Psoas muscle (tissue), 7 donors: ENCODE measurements at regions not wholly inside any gene's neighbourhood (a gene's known extent, or its start where the extent isn't known, plus 50 kb on each side); places are given as distances from the start of the nearest gene placed in this dataset.

ENCODE experiments used
- ATAC-seq, 4 donors: fragments of 200-7000 bp; cut with Tn5 transposase; one replicate each; pipeline ENCODE4 v1.9.1; 2020; ENCODE audit warnings: moderate library complexity in 3 of 4, mild to moderate bottlenecking in 2 of 4
- DNase-seq, 2 donors: peaks; one replicate each; pipeline ENCODE4 v3.0.0-alpha.2; 2020
- H3K27ac ChIP-seq: fragments of 200-600 bp; one replicate; pipeline ENCODE4 v1.8.0; 2022
- H3K27me3 ChIP-seq, 3 donors: fragments of 200-600 bp in 1 of 3; one replicate each; pipeline versions ENCODE4 v1.6.1 to v1.8.0; 2013 to 2022; ENCODE audit warnings: low read length in 2 of 3, mild to moderate bottlenecking in 2 of 3, moderate library complexity in 1 of 3; ENCODE audit not compliant: insufficient read depth in 3 of 3
- H3K36me3 ChIP-seq, 2 donors: fragments of 200-600 bp in 1 of 2; one replicate each; pipeline versions ENCODE4 v1.6.1 to v1.8.0; 2013 to 2022; ENCODE audit warnings: low read depth in 1 of 2, mild to moderate bottlenecking in 1 of 2, moderate library complexity in 1 of 2; ENCODE audit not compliant: insufficient read depth in 1 of 2
- H3K4me1 ChIP-seq: fragments of 200-600 bp; one replicate; pipeline ENCODE4 v1.8.0; 2022
- H3K4me3 ChIP-seq: fragments of 200-600 bp; one replicate; pipeline ENCODE4 v1.8.0; 2022; ENCODE audit warnings: mild to moderate bottlenecking
- H3K9me3 ChIP-seq: fragments of 200-600 bp; one replicate; pipeline ENCODE4 v1.8.0; 2022
- WGBS, 3 donors: extraction: QIAGEN DNeasy Blood & Tissue Kit; methylation state at CpG; one replicate each; pipeline versions ENCODE4 v1.1.6 to v1.1.7; 2013; 5-methylcytosine and 5-hydroxymethylcytosine counted together
- intact Hi-C, 2 donors: fragments of 100-400 bp; cut with DNase I; formaldehyde crosslinking; loops; one replicate each; pipeline versions ENCODE4 v1.11.0 to v1.14.2; 2022
- TF ChIP-seq, protein P1 (sequence below): fragments of 200-600 bp; IDR thresholded peaks from one replicate; pipeline ENCODE4 v1.8.0; 2022; ENCODE audit warnings: antibody characterized with exemption
- donor health status: healthy with polysubstance abuse.
- donor health status: DM: no; HTN: no; CAD: no; lungs with moderate emphysema.
- donor health status: Bipolar disorder and iron deficiency.
- donor health status: healthy.
- donor health status: DM: yes; HTN: yes; CAD: no.
- donor health status: DM: no; HTN: no; CAD: no.
- donor health status: DM: yes; HTN: yes; CAD: no.

DNA sequence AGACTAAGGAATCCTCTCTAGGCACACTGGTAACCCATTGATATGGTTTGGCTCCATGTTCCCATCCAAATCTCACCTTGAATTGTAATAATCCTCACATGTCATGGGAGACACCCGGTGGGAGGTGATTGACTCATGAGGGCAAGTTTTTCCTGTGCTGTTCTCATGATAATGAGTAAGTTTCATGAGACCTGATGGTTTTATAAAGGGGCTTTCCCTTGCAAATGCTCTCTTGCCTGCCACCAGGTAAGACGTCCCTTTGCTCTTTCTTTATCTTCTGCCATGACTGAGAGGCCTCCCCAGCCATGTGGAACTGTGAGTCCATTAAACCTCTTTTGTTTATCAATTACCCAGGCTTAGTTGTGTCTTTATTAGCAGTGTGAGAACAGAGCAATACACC is 81.4 kb upstream of the GPC6 start:
- no peak for ATAC-seq
- H3K27me3 ChIP-seq = no peaks in the 10 kb centered on the region
- intact Hi-C loops = no loop called here
- H3K9me3 ChIP-seq = no peaks in the 10 kb centered on the region
- no peaks in the 10 kb centered on the region for H3K36me3 ChIP-seq
- no peak overlapping the region for H3K4me3 ChIP-seq
- H3K4me1 ChIP-seq = no peaks in the 10 kb centered on the region
- WGBS, 3 donors = 58 to 73% (median 67%) methylated on average over 2 of the region's 2 CpGs
- no peak for DNase-seq
- TF ChIP-seq, protein P1, sequence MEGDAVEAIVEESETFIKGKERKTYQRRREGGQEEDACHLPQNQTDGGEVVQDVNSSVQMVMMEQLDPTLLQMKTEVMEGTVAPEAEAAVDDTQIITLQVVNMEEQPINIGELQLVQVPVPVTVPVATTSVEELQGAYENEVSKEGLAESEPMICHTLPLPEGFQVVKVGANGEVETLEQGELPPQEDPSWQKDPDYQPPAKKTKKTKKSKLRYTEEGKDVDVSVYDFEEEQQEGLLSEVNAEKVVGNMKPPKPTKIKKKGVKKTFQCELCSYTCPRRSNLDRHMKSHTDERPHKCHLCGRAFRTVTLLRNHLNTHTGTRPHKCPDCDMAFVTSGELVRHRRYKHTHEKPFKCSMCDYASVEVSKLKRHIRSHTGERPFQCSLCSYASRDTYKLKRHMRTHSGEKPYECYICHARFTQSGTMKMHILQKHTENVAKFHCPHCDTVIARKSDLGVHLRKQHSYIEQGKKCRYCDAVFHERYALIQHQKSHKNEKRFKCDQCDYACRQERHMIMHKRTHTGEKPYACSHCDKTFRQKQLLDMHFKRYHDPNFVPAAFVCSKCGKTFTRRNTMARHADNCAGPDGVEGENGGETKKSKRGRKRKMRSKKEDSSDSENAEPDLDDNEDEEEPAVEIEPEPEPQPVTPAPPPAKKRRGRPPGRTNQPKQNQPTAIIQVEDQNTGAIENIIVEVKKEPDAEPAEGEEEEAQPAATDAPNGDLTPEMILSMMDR = no peak
- H3K27ac ChIP-seq = no peak overlapping the region

DNA sequence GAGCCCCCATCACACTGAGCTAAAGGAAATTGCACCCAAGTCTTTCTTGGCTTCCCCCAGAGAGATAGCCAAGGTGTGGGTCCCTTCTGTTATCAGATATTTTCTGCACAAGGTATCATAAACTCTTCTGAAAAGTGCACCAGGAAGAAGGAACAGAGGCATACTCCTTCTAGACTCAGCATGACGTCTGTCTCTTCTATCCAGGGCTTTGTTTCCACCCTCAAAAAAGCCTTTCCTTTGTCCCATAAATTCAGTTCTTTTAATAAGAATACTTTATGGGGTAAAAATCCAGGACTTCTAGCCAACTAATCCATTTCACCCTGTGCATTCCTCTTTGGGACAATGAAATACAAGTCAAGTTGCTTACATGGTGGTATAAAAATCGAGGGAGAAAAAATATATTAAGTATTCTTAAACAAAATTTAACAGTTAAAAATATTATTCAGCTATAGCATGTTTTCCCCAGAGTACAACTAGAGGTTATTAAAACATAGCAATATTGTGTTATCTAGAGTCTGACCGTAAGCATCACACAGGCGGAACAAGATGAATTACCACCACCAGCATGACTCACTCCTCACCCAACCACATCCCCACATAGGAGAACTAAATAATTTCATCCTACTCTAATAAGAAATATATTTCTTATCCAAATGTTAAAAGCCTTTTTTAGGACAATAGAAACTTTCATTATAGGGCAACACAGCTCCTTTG is 79.9 kb upstream of the GPC6 start:
- intact Hi-C loops = no loop called here
- no peak for ATAC-seq
- H3K36me3 ChIP-seq = no peaks in the 10 kb centered on the region
- no peak overlapping the region for H3K27ac ChIP-seq
- no peaks in the 10 kb centered on the region for H3K4me1 ChIP-seq
- TF ChIP-seq, protein P1 = no peak
- no peak overlapping the region for H3K4me3 ChIP-seq
- no peak for DNase-seq
- WGBS, 3 donors = 30 to 42% (median 35%) methylated on average over 4 of the region's 4 CpGs
- no peaks in the 10 kb centered on the region for H3K9me3 ChIP-seq
- H3K27me3 ChIP-seq = no peaks in the 10 kb centered on the region

DNA sequence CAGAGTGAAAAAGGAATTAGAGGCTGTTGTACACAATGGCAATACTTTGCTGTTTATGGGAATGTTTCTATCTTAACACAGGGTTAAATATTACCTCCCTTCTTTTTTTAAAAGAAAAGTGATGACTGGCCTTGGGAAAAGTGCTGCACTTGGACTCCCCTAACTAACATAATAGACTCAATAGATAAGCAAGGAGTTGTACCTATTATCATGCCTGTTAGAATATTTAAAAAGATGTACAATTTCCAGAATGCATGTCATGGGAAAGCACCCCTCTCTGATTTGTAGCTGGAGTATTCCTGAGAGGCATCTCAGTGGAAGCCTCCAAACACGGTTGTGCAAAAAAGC is 79.3 kb upstream of the GPC6 start:
- no peaks in the 10 kb centered on the region for H3K9me3 ChIP-seq
- no peaks in the 10 kb centered on the region for H3K4me1 ChIP-seq
- no peak for DNase-seq
- no peak overlapping the region for H3K4me3 ChIP-seq
- intact Hi-C loops = no loop called here
- no peak for ATAC-seq
- 39 to 53% (median 45%) methylated on average over 1 of the region's 1 CpG for WGBS, 3 donors
- H3K27me3 ChIP-seq = no peaks in the 10 kb centered on the region
- H3K36me3 ChIP-seq = no peaks in the 10 kb centered on the region
- no peak overlapping the region for H3K27ac ChIP-seq
- TF ChIP-seq, protein P1 = no peak

DNA sequence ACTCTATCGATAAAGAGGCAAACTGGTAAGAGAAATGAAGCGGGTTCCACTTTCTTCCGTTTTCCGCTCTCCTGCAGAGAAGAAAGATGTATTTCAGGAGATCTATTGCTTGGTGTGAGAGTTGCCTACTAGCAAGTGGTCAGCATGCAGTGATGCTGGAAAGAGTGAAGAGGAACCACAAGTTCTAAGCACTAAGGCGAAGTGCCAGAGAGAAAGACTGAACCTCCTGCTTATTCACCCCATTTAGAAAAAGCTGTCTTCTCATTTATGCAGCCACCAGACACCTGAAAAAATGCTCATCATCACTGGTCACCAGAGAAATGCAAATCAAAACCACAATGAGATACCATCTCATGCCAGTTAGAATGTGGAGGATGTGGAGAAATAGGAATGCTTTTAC is 78.7 kb upstream of the GPC6 start:
- Histone ChIP-seq H3K27me3 (no peaks in the 10 kb centered on the region), H3K36me3 (no peaks in the 10 kb centered on the region), H3K4me3 (no peak overlapping the region), H3K27ac (no peak overlapping the region), H3K9me3 (no peaks in the 10 kb centered on the region), H3K4me1 (no peaks in the 10 kb centered on the region)
- intact Hi-C loops = no loop called here
- no peak for DNase-seq
- WGBS, 3 donors = 89 to 91% (median 91%) methylated on average over 5 of the region's 5 CpGs
- no peak for ATAC-seq
- TF ChIP-seq, protein P1 = no peak

DNA sequence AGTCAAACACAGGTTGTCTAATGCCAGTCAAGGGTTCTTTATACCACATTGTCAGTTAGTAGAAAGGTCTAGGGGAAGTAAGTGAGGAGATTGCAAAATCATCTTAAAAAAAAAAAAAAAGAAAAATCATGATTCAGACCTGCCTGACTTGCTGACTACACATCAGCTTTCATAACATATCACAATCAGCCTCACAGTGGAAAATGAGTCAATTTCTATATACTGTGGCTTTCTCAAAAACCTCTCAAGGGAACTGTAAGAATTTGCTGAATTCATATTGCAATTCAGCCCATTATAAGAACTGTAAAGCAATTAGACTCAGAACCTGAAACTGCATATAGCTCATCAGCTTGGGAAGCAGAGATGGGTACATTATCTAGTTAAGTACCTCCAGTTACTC is 75.3 kb upstream of the GPC6 start:
- intact Hi-C loops = no loop called here
- Histone ChIP-seq H3K36me3 (no peaks in the 10 kb centered on the region), H3K27me3 (no peaks in the 10 kb centered on the region), H3K27ac (no peak overlapping the region), H3K9me3 (no peaks in the 10 kb centered on the region), H3K4me1 (no peaks in the 10 kb centered on the region), H3K4me3 (no peak overlapping the region)
- TF ChIP-seq, protein P1 = no peak
- ATAC-seq (peak in 1 of 4 donors; percentile 33), DNase-seq (no peak)
